GM21576 (cell line): ENCODE measurements at regions not wholly inside any gene's neighbourhood (a gene's known extent, or its start where the extent isn't known, plus 50 kb on each side); places are given as distances from the start of the nearest gene placed in this dataset.

Source experiments
- ATAC-seq: cut with Tn5 transposase; IDR thresholded peaks from one replicate; pipeline ENCODE4 v1.9.1; 2021; ENCODE audit warnings: mild to moderate bottlenecking, moderate library complexity; ENCODE audit not compliant: unreplicated experiment

DNA sequence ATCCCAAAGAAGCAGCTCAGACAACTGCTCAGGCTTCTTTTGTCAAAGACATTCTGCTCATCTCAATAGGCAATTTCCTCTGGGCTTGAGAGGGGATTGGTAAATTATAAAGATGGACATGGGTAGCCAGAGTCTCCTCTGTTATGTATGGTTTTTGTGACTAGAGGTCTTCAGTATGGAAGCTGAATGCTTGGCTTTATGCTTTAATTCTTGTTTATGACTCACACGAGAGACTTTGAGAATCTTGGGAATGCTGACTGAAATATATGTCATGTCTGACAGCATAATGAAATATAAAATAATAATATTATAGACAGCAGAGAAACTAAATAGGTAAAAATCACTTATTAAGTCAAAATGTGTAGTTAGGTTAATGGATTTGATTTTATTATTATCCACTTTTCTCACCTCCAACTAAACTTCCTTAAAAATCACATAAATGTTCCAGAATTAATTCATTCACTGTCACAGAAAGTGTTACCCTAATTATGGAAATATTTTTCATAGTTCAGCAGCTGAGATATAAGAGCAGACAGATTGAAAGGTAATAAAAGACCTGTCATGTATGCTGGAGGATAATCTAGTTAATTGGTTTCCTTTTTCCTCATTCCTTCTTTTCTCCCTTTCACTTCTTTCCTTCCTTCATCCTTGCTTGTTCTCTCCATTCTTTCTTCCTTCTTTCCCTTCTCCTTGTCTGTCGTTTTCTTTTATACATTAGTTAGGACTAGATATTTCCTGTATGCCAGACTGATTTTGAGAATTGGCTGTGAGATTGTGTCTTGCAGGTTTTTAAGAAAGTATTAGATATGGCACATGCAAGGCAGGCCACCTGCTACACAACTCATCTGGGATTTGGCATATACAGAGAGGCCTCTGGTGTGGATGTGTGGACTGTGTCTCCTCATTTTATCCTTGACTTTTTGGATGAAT lies 1866.1 kb upstream of the NUDT12 start:
- ATAC-seq, result no peak

DNA sequence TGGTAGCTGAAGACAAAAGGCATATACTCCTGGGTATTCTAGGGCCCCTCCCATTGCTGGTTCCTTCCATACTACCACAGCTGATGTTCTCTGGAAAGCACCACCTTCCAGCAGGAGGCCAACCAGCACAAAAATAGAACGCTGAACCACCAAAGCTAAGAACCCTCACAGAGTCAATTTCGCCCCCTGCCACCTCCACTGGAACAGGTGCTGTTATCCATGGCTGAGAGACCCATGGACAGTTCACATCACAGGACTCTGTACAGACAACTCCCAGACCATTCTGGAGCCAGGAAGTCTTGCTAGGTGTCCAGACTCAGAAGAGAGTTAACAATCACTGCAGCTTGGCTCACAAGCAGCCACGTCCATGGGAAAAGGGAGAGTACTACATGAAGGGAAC lies 1851.5 kb upstream of the NUDT12 start:
- no peak for ATAC-seq

DNA sequence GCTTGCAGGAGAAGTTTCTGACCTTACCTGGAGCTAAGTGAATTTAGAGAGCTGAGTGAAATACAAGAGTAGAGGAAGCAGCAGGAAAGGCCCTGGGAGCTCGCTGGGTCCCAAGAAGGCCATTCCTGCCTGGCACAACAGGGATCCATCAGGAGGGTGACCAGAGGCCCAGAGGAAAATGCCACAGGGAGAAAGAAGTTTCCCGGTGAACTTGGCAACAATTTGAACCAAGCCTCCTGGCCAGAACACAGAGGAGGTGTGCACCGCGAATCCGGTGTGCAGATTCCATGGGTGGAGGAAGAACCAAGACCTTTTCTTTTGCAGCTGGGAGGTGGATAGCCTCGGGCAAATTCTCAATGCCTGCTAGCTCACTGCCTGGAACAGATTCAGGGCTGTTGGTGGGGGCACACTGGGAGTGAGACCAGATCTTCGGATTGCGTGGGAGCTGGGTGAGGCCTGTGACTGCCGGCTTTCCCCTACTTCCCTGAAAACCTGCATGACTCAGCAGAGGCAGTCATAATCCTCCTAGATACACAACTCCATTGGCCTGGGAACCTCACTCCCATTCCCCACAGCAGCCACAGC lies 1850.9 kb upstream of the NUDT12 start:
- no peak for ATAC-seq

DNA sequence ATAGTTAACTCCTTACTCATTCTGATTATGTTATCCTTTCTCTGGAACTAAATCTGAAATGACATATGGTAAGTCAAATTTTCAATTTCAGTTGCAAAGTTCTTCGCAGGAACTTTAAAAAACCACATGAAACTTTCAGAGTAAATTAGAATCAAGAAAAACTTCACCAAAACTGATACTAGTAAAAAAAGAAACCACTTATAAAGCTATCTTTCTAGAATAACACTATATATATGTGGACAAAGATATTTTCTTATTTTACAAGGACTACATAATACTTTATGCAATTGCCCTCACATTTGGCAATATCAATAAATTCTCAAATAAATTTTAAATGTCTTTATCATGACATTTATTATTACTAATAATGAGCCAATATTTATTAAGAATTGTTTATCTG lies 1847.1 kb upstream of the NUDT12 start:
- ATAC-seq, result no peak

DNA sequence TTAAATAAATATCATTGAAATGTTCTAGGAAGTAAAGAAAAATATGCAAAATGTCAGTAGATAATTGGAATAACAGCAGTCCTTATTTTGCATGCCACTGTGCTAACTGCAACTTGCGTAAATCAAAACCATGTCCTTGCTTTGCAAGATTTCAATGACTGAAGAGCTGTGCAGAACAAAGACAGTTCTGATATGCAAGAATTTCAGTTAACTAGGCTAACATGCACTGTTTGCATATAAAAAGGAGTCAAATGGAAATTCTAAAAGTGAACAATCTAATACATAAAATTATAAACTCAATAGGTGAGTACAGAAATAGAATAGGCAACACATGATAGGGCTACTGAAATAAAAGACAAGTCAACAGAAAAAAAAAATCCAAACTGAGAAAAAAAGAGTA lies 1844.6 kb upstream of the NUDT12 start:
- ATAC-seq, result no peak

DNA sequence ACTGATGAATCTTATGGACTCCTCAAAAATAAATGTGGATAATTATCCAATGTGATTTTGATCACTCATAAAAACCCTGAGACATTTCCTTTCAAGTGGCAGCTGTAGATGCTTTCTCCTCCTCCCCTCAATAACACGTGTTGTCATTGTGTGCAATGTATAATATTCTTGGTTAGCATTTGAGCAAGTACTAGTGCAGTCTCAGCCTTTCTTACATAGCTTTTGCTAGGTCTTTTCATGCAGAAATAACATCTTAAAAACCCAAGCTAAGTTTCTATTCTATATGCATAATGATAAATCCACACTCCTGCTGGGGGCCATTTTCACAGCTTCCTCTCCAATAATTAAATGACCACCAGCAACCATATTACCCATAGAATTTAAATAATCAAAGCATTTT lies 1835.2 kb upstream of the NUDT12 start:
- ATAC-seq, result no peak

DNA sequence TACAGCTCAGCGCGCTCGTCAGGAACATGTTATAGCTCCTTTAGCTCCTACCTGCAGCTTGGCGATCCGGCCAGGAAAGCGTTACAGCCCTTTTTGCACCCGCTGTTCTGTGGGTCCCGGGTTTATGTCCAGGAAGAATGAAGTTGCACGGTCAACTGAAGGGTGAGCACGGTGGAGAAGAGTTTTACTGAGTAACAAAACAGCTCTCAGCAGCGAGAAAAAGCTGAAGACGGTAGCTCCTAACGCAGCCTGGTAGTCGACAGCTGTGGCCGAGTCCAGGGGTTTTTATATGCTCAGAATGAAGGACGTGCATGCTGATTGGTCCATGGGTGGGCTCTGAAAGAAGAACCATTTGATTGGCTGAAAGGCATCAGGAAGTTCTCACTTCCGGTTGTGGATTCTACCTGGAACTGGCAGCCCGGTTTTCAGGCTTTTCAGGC lies 1830.1 kb upstream of the NUDT12 start:
- no peak for ATAC-seq

DNA sequence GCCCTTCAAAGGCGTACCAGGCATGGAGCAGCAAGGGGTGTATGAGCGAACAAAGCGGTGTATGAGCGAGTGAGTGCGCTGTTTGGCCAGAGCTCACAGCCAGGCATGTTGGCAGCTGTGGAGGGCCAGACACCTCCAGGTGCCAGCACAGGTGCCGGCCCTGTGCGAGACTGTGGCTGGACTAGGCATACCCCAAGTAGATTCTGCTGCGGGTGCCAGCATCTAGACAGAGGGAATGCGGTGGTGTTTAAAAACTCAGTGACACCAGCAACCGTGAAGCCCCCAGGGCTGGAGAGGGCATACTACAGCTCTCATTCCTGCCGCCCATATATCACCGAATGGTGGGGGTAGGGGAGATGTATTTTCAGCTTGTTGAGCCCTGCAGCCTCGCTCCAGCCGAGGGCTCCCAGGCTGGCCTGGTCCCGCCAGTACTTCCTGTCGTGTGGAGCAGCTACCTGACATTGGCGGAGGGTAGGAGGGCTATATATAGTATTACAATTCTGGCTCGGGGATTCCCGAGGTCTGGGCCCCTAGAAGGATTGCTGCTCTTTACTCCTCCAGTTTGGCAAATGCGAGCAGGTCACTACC lies 1829.6 kb upstream of the NUDT12 start:
- ATAC-seq, result no peak

DNA sequence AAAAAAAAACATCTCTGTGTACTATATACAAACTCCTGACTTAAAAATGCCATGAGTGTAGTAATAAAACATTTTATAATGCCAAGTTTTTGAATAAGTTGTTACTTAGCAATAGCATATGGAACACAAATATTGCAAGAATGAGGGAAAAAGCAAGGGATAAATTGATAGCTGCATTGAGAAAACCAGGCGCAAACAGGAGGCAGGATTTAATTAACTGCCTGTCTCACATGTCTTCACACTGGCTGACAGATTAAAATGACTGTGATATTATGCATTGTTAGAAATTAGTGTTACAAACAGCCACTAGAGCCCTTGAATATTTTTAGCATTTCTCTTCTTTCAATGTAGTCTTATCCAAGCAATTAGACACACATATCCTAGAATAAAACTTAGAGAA lies 1817.5 kb upstream of the NUDT12 start:
- ATAC-seq, result no peak

DNA sequence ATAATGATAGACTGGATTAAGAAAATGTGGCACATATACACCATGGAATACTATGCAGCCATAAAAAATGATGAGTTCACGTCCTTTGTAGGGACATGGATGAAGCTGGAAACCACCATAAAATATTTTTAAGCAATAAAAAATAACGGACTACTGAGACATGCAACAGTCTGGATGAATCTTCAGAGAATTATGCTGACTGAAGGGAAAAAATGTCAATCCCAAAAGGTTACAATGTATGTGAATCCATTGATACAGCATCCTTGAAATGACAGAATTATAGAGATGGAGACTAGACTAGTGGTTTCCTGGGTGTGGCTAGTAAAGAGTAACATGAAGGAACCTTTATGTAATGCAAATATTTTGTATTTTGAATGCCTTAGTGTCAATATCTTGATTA lies 1808.6 kb upstream of the NUDT12 start:
- no peak for ATAC-seq

DNA sequence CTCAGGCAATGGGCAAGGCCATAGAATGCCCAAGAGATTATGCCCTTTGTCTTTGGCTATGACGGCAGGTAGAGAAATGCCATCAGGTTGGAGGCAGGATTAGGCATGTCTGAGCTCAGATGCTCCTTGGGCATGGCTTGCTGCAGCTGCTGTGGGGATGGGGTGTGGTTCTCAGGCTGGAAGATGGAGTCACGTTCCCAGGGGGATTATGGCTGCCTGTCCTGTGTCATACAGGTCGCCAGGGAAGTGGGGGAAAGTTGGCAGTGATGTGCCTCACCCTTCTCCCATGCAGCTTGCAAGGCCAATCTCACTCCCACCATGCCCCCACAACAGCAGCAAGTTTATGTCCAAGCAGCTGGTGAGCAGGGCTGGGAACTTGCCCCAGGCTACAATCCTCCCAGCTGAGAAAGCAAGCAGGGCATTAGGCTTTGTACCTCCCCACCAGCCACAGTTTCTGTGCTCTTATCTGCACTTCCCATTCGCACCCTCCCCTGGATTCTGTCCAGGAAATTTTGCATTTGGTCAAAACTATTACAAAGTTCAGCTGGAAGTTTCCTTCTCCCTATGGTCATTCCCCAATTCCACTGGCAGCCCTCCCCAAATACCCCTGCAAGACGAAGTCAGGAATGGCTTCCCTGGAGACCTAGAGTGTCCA lies 1788.0 kb upstream of the NUDT12 start:
- ATAC-seq, result no peak

DNA sequence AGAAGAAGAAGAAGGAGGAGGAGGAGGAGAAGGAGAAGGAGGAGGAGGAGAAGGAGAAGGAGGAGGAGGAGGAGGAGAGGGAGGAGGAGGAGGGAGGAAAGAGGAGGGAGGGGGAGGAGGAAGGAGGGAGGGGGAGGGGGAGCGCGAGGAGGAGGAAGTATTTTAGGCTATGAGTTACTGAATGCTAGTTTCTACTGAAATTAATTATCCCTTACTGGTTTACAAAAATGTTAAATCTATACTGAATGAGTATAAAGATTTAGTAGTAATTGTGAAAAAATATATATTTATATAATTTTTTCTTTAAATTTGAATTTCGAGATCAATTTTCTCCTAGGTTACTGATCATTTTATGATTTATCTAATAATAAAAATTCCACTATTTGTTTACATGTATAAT lies 1769.0 kb upstream of the NUDT12 start:
- ATAC-seq, result no peak

DNA sequence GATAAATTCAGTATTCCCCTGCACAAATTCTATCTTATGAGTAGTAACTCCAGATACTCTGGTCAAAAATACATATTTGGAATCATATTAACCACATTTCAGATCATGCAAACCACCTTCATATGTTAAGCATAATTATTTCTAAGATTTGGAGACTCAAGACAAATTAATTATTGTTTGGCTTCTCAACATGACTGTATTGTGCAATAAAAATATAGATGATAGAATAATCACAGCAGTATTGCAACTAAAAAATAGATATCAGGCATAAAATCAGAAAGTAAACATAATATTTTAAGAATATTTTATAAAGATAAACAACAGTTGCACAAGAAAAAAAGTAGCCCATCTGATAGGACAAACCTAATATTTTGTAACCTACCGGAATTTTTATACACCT lies 1767.6 kb upstream of the NUDT12 start:
- no peak for ATAC-seq

DNA sequence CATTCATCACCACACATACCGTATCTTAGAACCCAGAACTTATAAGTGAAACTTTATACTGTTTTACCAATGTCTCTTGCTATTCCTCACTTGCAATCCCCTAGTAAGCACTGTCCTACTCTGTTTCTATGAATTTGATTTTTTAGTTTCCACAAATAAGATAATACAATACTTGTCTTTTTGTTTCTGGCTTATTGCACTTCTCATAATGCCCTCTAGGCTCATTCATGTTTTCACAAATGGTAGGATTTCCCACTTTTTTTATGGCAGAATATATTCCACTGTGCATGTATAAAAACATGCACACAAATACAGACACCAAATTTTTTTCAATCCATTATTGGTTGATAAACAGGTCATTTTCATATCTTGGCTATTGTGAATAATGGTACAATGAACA lies 1742.3 kb upstream of the NUDT12 start:
- ATAC-seq, result no peak

DNA sequence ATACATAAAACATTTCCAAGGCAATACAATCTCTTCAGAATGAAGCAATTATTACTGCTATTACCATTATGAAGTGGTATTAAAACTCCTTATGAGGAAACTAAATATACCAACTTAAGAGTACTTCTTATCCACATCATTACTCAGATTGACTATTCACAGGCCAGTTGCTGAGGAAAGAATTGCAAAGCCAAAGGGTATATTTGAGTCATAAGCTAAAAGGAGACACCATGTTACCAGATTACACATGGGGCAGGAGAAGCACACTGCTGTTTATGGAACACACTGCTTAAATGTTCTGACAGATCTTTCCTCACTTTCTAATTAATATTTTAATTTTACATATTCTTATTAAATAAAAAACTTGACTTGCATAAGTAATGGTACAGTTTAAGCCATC lies 1726.4 kb upstream of the NUDT12 start:
- ATAC-seq, result no peak

DNA sequence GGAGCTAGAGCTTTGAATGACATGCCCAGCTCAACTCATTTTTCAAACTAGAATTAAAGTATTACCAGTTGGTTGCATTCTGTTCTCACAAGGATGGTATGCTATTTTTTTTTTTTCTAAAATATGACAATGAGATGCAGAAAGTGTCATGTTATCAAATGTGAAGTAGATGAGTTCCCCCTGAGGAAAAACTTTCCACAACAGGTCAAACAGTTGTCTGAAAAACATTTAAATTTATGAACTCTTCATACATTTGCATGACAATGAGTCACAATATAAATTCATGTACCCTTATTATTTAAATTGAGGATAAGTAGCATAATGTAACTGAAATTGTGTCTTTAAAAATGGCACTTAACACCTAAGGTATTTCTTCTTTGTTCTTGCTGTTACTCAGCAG lies 1720.5 kb upstream of the NUDT12 start:
- ATAC-seq, result no peak

DNA sequence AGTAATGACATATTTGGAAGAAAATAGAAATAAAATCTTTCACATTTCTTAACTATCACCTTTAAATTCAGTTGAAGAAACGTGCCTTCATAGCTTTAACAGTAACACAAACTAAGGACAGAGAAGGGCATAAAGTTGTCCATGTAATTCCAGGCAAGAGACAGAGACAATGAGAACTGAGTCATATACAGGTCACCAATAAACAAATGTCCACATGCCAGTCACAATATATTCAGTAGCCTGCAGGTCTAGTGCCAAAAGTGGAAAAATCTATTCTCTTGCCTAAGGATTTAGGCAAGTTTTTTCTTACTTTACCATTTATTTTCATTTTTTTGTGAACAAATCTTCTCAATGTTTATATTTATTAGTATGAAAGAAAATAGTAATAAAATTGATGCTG lies 1711.5 kb upstream of the NUDT12 start:
- no peak for ATAC-seq

DNA sequence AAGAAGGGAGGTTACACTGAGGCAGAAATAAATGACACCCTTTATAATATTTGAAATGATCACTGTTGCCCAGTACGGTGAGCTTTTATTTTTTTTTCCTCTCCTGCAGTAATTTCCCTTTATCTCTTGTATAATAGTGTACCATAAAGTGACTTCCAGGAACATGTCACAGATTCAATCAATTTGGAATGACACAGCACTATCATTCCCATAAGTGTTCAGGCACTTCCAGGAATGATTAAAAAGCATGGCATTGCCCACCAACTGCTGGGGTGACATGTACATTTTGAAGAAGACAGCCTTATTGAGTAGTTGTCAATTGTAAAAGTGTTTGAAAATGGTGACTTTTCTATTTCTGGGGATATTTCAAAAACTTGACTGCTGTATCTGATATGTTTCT lies 1700.9 kb upstream of the NUDT12 start:
- no peak for ATAC-seq

DNA sequence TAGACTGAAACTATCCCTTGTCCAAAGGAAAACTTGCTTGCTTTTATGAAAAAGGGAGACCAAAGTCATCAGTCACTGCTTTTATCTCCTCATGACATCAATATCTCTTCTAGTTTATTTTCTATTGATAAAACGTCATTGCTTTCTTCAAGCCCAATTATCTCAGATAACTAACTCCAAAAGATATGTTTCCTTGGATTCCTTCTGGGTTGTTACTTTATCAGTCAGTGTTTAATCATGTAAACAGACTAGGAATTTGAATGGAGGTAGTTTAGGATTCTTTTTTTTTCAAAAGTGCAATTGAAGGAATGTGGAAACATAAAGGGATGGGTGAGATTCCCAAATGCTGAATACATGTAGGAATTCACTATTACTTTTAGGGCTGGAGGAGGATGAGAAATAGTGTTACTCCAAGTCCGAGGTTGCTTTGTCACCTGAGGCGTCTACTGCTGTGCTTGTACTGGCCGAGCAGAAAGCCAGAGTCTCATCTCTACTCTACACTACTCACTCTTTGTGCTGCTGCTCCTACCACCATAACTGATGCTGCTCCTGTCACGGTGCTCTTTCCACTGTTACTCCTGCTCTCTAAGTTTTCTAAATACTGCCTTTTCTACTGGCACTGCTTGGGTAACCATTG lies 1697.1 kb upstream of the NUDT12 start:
- ATAC-seq, result no peak

DNA sequence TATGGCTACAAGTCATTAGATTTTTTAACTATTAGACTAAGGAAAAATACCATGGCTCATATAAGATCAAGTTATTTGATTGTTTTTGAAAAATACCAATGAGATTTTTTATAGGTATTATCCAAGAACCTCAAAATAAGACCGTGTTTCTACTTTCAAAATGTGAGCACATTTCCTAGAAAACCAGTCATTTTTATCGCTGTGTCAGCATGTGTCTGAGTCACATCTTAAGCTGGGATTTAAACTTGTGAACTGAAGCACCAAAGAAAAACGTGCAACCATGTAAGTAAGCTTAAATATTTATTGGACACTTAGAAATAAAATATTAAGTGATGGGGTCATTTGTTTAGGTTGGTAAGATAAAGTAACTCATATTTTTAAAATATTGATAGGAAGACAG lies 1676.0 kb upstream of the NUDT12 start:
- ATAC-seq, result no peak

DNA sequence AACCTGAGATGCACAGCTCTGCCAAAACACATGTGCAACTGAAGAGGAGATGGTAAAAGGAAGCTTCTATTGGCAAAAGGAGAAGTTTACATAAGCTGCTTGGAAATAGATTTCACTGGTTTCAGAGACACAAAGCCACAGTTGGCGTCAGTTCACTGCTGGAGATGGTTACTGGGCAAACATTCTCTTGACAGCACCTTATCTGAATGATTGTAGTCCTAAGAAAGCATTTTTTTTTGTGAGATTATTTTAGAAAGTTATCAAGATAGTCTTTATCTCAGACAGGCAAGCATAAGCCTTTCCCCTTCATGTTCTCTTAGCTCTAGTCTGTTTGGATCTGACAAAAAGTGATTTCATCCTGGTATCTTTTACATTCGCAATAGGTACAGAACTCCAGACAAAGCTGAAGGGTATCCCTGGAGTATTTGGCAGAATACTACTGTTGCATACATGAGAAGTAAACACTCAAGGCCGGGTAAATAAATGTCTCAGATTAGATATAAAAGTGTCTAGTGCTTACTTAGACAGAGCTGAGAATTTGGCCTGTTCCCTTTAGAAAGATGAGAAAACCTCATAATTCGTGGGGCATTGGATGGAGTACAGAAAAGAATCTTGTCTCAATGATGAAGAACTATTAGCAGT lies 1668.0 kb upstream of the NUDT12 start:
- no peak for ATAC-seq
